Liver (tissue), 7 donors: ENCODE measurements at regions not wholly inside any gene's neighbourhood (a gene's known extent, or its start where the extent isn't known, plus 50 kb on each side); places are given as distances from the start of the nearest gene placed in this dataset.

Experiments
- DNase-seq: peaks from one replicate; pipeline ENCODE4 v3.0.0-alpha.2; 2017; ENCODE audit warnings: low spot score
- H3K27ac ChIP-seq, 2 donors: one replicate each; pipeline ENCODE4 v1.7.0; 2013; ENCODE audit warnings: inconsistent platforms in 2 of 2, low read length in 2 of 2, control low read depth in 1 of 2, low read depth in 1 of 2, mild to moderate bottlenecking in 1 of 2
- H3K27me3 ChIP-seq, 4 donors: one replicate each; pipeline versions ENCODE4 v1.6.1 to v1.7.0; 2013; ENCODE audit warnings: low read length in 3 of 4, inconsistent platforms in 1 of 4, mild to moderate bottlenecking in 1 of 4, moderate library complexity in 1 of 4; ENCODE audit not compliant: control insufficient read depth in 4 of 4, insufficient read depth in 4 of 4
- H3K36me3 ChIP-seq, 4 donors: one replicate each; pipeline versions ENCODE4 v1.6.1 to v1.7.0; 2013; ENCODE audit warnings: low read length in 3 of 4, mild to moderate bottlenecking in 3 of 4, low read depth in 1 of 4, moderate library complexity in 1 of 4; ENCODE audit not compliant: control insufficient read depth in 4 of 4, insufficient read depth in 3 of 4
- H3K4me1 ChIP-seq, 4 donors: one replicate each; pipeline versions ENCODE4 v1.6.1 to v1.7.0; 2013; ENCODE audit warnings: low read length in 3 of 4, mild to moderate bottlenecking in 3 of 4, moderate library complexity in 1 of 4; ENCODE audit not compliant: control insufficient read depth in 4 of 4, insufficient read depth in 4 of 4
- H3K4me3 ChIP-seq, 3 donors: one replicate each; pipeline versions ENCODE4 v1.6.1 to v1.7.0; 2013; ENCODE audit warnings: low read length in 3 of 3, control low read depth in 1 of 3, low read depth in 1 of 3, mild to moderate bottlenecking in 1 of 3
- H3K9ac ChIP-seq, 2 donors: one replicate each; pipeline ENCODE4 v1.7.0; 2013; ENCODE audit warnings: low read length in 2 of 2, mild to moderate bottlenecking in 2 of 2, moderate library complexity in 2 of 2, control low read depth in 1 of 2, low read depth in 1 of 2
- H3K9me3 ChIP-seq, 4 donors: one replicate each; pipeline versions ENCODE4 v1.6.1 to v1.7.0; 2013; ENCODE audit warnings: low read length in 3 of 4; ENCODE audit not compliant: control insufficient read depth in 4 of 4
- ATF3 ChIP-seq: IDR thresholded peaks from 2 replicates; pipeline ENCODE4 v1.6.1; 2016; ENCODE audit warnings: antibody characterized with exemption
- EGR1 ChIP-seq, 2 donors: IDR thresholded peaks; 2 replicates each; pipeline ENCODE4 v1.6.1; 2016 to 2018; ENCODE audit warnings: antibody characterized with exemption in 2 of 2, low read depth in 2 of 2
- FOXA1 ChIP-seq: IDR thresholded peaks from 2 replicates; pipeline ENCODE4 v1.6.1; 2016; ENCODE audit warnings: antibody characterized with exemption
- FOXA2 ChIP-seq: IDR thresholded peaks from 2 replicates; pipeline ENCODE4 v1.6.1; 2016; ENCODE audit warnings: antibody characterized with exemption
- GABPA ChIP-seq, 2 donors: IDR thresholded peaks in 1 of 2; conservative IDR thresholded peaks in 1 of 2; 2 replicates each; pipeline ENCODE4 v1.6.1; 2016; ENCODE audit warnings: antibody characterized with exemption in 2 of 2, mild to moderate bottlenecking in 1 of 2, moderate library complexity in 1 of 2
- HNF4G ChIP-seq: IDR thresholded peaks from 2 replicates; pipeline ENCODE4 v1.6.1; 2016; ENCODE audit warnings: antibody characterized with exemption
- JUND ChIP-seq, 2 donors: IDR thresholded peaks; 2 replicates each; pipeline ENCODE4 v1.6.1; 2016; ENCODE audit warnings: antibody characterized with exemption in 2 of 2
- NR2F2 ChIP-seq: IDR thresholded peaks from 2 replicates; pipeline ENCODE4 v1.6.1; 2016; ENCODE audit warnings: antibody characterized with exemption
- RAD21 ChIP-seq, 2 donors: IDR thresholded peaks; 2 replicates each; pipeline ENCODE4 v1.6.1; 2016; ENCODE audit warnings: antibody characterized with exemption in 2 of 2, mild to moderate bottlenecking in 2 of 2
- RXRA ChIP-seq, 2 donors: IDR thresholded peaks; 2 replicates each; pipeline ENCODE4 v1.6.1; 2017 to 2018; ENCODE audit warnings: antibody characterized with exemption in 2 of 2, mild to moderate bottlenecking in 1 of 2
- SP1 ChIP-seq: IDR thresholded peaks from 2 replicates; pipeline ENCODE4 v1.6.1; 2018; ENCODE audit warnings: antibody characterized with exemption, mild to moderate bottlenecking
- TAF1 ChIP-seq: conservative IDR thresholded peaks from 2 replicates; pipeline ENCODE4 v1.6.1; 2016; ENCODE audit warnings: antibody characterized with exemption, mild to moderate bottlenecking
- YY1 ChIP-seq: IDR thresholded peaks from 2 replicates; pipeline ENCODE4 v1.6.1; 2016; ENCODE audit warnings: antibody characterized with exemption, mild to moderate bottlenecking
- WGBS: extraction: QIAGEN DNeasy Blood & Tissue Kit; methylation state at CpG from one replicate; pipeline ENCODE4 v1.1.7; 2013; 5-methylcytosine and 5-hydroxymethylcytosine counted together
- TF ChIP-seq, protein P1 (sequence below): IDR thresholded peaks from 2 replicates; pipeline ENCODE4 v1.6.1; 2016; ENCODE audit warnings: antibody characterized with exemption, mild to moderate bottlenecking
- TF ChIP-seq, protein P2 (sequence below): IDR thresholded peaks from 2 replicates; pipeline ENCODE4 v1.6.1; 2016; ENCODE audit warnings: antibody characterized with exemption
- donor health status: healthy.
- donor health status: healthy.
- donor health status: healthy.
- donor health status: healthy.

DNA sequence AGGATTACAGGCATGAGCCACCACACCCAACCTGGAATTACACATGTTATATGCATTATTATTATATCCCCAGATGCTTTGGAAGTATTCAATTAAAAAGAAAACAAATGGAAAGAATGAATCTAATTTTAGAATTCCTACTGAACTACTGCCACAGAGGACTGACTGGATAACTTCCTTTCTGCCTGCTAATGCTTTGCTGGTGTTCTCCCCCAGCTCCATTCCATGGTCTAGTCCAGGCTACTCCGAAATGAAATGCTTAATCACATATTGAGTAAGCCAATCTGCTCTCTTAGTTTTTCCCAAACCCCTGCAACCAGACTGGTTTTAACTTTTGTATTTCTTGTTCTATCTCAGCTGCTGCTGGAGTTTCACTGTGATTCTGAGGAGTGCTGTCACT lies 519.1 kb downstream of the SOX11 start:
- no peak for DNase-seq
- no peaks in the 10 kb centered on the region for H3K36me3 ChIP-seq
- TF ChIP-seq, protein P1, sequence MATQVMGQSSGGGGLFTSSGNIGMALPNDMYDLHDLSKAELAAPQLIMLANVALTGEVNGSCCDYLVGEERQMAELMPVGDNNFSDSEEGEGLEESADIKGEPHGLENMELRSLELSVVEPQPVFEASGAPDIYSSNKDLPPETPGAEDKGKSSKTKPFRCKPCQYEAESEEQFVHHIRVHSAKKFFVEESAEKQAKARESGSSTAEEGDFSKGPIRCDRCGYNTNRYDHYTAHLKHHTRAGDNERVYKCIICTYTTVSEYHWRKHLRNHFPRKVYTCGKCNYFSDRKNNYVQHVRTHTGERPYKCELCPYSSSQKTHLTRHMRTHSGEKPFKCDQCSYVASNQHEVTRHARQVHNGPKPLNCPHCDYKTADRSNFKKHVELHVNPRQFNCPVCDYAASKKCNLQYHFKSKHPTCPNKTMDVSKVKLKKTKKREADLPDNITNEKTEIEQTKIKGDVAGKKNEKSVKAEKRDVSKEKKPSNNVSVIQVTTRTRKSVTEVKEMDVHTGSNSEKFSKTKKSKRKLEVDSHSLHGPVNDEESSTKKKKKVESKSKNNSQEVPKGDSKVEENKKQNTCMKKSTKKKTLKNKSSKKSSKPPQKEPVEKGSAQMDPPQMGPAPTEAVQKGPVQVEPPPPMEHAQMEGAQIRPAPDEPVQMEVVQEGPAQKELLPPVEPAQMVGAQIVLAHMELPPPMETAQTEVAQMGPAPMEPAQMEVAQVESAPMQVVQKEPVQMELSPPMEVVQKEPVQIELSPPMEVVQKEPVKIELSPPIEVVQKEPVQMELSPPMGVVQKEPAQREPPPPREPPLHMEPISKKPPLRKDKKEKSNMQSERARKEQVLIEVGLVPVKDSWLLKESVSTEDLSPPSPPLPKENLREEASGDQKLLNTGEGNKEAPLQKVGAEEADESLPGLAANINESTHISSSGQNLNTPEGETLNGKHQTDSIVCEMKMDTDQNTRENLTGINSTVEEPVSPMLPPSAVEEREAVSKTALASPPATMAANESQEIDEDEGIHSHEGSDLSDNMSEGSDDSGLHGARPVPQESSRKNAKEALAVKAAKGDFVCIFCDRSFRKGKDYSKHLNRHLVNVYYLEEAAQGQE: no peak
- TF ChIP-seq YY1 (no peak), ATF3 (no peak), RXRA (IDR thresholded peaks at IDR 0.05) (no peak), SP1 (no peak), HNF4G (no peak), FOXA2 (no peak), EGR1 (IDR thresholded peaks at IDR 0.05; ENCODE audit: low read depth in 2 of 2) (no peak), TAF1 (no peak), GABPA (IDR thresholded peaks at IDR 0.05 in 1 of 2, conservative IDR thresholded peaks at IDR 0.05 in 1 of 2) (no peak), NR2F2 (no peak)
- TF ChIP-seq, protein P2, sequence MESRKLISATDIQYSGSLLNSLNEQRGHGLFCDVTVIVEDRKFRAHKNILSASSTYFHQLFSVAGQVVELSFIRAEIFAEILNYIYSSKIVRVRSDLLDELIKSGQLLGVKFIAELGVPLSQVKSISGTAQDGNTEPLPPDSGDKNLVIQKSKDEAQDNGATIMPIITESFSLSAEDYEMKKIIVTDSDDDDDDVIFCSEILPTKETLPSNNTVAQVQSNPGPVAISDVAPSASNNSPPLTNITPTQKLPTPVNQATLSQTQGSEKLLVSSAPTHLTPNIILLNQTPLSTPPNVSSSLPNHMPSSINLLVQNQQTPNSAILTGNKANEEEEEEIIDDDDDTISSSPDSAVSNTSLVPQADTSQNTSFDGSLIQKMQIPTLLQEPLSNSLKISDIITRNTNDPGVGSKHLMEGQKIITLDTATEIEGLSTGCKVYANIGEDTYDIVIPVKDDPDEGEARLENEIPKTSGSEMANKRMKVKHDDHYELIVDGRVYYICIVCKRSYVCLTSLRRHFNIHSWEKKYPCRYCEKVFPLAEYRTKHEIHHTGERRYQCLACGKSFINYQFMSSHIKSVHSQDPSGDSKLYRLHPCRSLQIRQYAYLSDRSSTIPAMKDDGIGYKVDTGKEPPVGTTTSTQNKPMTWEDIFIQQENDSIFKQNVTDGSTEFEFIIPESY: no peak
- H3K9me3 ChIP-seq: no peaks in the 10 kb centered on the region
- no peaks in the 10 kb centered on the region for H3K27me3 ChIP-seq
- no peak overlapping the region for H3K4me3 ChIP-seq
- H3K27ac ChIP-seq: no peak overlapping the region
- no peaks in the 10 kb centered on the region for H3K4me1 ChIP-seq
- 78% methylated on average over 1 of the region's 1 CpG for WGBS
- no peak overlapping the region for H3K9ac ChIP-seq

DNA sequence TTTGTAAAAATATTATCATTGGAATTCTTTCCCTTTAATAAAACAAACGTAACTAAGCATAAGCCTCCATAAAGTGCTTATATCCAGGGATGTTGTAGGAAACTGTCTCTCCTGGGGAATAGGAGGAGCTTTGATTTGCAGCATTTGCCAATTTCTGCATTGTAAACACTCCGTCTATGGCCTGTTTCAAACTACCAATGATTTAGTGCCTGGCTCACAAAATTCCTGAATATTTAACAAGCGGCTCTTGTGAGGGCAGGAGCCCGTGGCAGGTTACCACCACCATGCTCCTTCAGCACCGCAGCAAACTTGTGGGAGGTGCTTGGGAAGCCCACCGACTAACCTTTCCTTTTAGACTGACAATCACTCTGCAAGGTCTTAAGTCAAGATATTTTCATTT lies 520.3 kb downstream of the SOX11 start:
- Histone ChIP-seq H3K27me3 (no peaks in the 10 kb centered on the region), H3K27ac (no peak overlapping the region), H3K36me3 (no peaks in the 10 kb centered on the region), H3K9me3 (no peaks in the 10 kb centered on the region), H3K9ac (no peak overlapping the region), H3K4me1 (no peaks in the 10 kb centered on the region), H3K4me3 (no peak overlapping the region)
- WGBS: 81% methylated on average over 6 of the region's 6 CpGs
- DNase-seq: no peak
- TF ChIP-seq SP1 (no peak), YY1 (no peak), TAF1 (no peak), EGR1 (IDR thresholded peaks at IDR 0.05; ENCODE audit: low read depth in 2 of 2) (no peak), FOXA1 (no peak), HNF4G (no peak), RAD21 (IDR thresholded peaks at IDR 0.05) (no peak), JUND (IDR thresholded peaks at IDR 0.05) (no peak), GABPA (IDR thresholded peaks at IDR 0.05 in 1 of 2, conservative IDR thresholded peaks at IDR 0.05 in 1 of 2) (no peak)
- TF ChIP-seq, protein P2: no peak
